ENCODE measurements at regions not wholly inside any gene's neighbourhood (a gene's known extent, or its start where the extent isn't known, plus 50 kb on each side); places are given as distances from the start of the nearest gene placed in this dataset.

GRCh38 chr3:46113608-46114007, 86.3 kb upstream of the XCR1 start:
- DNase-seq (ENCODE audit: low spot score): no peak

DNA sequence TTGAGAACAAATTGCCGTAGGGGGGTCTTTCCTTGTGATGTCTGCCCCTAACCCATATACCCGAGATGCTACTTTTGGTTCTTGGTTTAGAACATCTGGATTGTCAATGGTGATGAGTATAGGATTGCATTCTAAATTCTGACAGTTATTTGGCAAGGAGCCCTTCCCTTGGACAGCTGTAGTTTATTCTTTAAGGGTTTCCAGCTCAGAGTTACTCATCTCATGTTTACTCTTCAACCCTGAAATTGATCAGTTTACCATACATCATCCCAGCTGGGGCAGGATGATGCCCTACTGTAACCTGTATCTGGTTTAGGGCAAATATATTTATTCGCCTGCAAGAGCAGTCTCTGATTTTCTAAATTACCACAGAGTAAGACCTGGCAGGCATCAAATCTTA, 85.7 kb upstream of the XCR1 start:
- DNase-seq (ENCODE audit: low spot score): no peak

DNA sequence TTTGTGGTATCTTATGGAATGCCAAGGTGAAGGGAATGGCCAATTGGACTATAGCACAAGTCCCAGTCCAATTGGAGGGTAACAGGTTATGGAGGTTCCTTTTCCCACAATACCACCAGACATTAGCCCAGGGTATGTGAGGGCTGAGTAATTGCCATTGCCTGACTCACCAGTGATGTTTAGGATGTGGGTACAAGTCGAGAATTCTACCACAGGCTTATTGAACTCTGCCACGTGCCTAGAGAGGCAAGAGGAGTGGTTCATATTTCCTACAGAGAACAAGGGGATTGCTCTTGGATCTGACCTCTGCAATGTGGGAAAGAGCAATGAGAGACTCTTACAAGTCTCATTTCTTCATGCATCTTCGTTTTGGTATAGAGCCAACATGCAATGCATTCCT, 85.0 kb upstream of the XCR1 start:
- DNase-seq (ENCODE audit: low spot score): no peak

GRCh38 chr3:46110701-46111493, 83.6 kb upstream of the XCR1 start:
- peak; percentile 59 for DNase-seq (ENCODE audit: low spot score)

DNA sequence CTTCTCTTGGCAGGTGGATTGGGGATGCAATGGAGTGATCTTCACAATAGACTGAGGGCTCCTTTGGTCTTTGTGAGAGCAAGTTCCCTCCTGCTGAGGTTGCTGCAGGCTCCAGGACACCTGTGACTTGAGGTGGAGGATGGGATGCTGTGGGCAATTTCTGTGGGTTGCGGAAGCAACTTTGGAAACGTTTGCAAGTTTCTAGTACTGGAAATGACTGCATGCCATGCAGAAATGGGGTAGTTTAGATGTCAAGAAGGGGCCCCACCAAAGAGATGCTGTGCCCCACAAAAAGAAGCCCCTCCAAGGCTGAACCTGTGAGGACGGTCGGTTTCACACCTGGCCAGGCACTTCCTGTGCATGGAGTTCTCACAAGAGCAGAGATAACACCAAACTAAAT, 80.4 kb upstream of the XCR1 start:
- no peak for DNase-seq (ENCODE audit: low spot score)

GRCh38 chr3:46105306-46105919, 78.1 kb upstream of the XCR1 start:
- no peak for DNase-seq (ENCODE audit: low spot score)

DNA sequence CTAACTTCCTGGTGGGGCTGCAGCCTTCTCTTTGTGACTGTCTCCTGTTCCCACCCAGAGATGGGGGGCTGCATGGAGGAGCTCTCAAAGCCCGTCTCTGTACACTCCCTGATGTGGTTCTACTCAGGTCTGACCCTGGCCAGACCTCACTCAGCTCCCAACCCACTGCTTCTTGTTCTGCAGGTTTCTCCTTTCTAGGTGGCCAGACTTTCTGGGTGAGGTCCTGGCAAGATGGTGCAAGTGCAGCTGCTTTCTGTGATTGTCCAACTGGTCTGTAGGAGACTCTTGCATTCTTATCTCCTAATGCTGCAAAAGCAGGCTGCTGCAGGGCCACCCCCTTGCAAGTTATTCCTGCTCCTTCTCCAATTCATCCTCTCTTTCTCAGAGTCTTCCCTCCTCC, 77.4 kb upstream of the XCR1 start:
- DNase-seq (ENCODE audit: low spot score): no peak

GRCh38 chr3:46102780-46103130, 75.5 kb upstream of the XCR1 start:
- DNase-seq (ENCODE audit: low spot score): no peak

DNA sequence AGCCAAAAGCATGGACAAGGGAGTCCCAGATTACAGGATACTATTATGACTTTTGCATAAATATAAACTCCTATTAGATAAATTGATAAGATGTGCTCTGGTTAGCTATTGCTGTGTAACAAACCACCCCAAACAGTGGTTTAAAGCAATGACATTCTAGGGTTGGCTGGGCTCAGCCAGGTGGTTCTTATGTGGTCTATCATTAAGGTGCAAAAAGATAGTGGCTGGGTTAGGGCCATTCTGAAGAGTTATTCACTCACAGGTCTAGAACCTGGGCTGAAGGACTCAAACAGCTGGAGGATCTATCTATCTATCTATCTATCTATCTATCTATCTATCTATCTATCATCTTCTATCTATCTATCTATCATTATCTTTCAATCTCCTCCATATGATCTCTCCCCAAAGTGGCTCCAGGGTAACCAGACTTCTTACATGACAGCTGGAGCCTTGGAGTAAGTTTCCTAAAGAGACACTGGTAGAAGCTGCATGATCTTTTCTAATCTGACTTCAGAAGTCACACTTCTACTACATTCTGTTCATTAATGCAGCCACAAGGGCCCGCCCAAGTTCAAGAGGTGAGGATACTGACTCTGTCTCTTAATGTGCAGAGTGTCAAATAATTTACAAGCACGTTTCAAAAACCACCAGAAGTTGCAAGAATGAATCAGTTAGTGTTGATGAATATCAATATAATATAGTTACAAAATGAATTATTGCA, 74.9 kb upstream of the XCR1 start:
- DNase-seq (ENCODE audit: low spot score): no peak

DNA sequence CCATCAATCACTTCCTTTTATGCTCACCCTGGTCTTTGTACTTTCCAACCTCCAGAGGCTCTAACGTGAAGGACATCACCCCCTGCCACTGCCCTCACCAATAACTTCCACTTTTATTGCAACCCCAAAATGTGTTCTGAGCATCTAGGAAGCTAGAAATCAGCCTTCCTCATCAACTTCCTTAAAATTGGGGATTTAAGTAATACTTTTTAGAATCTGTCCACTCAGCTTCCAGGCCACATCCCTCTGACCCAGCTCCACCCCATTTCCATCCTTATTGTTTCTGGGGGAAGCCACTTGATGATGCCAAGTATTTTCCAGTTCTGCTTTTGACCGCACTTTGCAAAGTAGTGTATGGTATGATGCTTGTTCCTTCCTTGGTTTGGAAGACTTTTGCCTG, 73.5 kb upstream of the XCR1 start:
- DNase-seq (ENCODE audit: low spot score): no peak

GRCh38 chr3:46098319-46098761, 71.1 kb upstream of the XCR1 start:
- DNase-seq (ENCODE audit: low spot score): peak; percentile 61

DNA sequence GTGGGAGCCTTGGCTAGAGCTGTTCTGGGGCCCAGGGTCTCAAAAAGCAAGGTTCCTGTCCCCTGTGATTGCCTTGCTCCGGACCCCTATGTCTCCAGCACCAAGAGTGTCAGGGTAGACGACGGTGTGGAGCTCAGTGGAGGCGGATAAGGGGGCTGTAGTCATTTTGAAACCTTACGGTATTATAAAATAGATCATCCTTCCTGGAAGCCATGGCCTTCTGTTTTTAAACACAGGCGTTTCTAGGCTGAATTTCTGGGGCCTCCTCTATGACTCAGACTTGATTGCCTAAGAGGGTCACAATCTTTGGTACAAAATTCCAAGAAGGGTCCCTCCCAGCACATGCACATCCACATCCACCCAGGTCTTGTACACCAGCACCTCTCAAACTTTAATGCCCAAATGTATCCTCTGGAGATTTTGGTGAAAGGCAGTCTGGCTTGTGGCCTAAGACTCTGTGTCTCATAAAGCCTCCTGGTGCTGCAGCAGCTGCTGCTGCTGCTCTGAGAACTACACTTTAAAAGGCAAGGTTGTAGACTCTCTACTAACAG, 70.5 kb upstream of the XCR1 start:
- DNase-seq (ENCODE audit: low spot score): peak; percentile 62

- DNase-seq (ENCODE audit: low spot score): no peak
Observed at GRCh38 chr3:46096781-46097180, 69.5 kb upstream of the XCR1 start.

DNA sequence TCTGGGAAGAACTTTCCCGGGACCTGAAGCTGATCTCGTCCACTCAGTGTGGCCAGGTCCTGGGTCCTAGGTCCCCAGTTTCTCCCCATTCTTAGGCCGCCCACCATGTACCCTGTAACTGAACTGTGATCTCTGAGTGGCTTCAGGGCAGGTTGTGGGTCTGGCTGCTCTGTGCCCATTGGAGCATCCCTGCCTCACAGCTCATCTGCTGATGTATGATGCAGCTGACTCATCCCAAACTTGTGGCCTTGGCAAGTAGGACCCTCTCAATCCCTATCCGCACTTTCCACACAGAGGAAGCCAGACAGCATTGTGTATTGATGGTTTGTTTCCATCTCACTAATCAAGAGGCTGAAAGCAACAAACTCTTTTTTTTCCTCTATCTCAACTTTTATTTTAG, 69.1 kb upstream of the XCR1 start:
- DNase-seq (ENCODE audit: low spot score): no peak

GRCh38 chr3:46095307-46095706, 68.0 kb upstream of the XCR1 start:
- DNase-seq (ENCODE audit: low spot score): no peak

DNA sequence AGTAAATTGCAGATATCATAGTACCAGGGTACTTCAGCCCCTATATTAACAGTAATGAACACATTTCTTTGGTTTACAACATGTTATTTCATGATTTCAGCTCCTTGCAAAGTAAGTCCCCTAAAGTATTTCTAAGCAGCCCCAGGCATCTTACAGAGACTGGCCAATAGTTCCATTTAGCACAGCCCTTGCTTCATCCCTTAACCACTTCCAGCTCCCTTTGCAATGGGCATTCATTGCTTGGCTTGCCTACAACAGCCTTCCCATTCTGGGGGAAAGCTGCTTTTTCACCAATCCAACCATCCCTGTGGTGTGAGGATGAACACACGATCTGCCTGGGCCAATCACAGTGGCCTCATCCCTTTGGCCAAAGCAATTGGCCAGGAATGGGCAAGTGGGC, 67.2 kb upstream of the XCR1 start:
- DNase-seq (ENCODE audit: low spot score): no peak

GRCh38 chr3:46093966-46094365, 66.7 kb upstream of the XCR1 start:
- no peak for DNase-seq (ENCODE audit: low spot score)

DNA sequence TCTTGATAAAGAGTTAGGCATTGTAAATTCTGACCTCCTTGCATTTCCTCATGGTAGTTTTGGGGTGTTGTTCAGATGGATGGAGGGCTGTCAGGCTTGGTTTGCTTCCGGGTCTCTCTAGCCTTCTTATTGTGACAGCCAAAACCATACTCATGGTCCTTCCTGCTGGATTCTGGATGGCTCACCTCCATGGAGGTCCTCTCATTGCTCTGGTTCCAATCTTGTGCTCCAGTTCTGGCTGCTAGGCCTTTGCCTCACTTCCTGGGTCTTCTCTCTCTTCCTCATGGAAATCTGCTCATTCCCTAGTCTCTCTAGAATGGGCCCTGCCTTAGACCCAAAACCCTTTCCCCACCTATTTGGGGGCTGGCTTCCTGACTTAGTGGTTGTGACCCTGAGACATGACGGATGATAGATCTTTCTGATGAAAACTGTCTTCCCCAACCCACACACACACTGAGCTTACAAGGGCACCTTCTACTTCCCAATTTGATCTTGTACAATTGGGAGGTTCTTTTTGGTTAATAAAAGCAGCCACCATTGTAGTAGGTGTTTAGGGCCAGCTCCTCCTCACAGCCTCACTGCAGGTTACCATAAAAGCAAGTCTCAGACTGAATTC, 66.2 kb upstream of the XCR1 start:
- no peak for DNase-seq (ENCODE audit: low spot score)

DNA sequence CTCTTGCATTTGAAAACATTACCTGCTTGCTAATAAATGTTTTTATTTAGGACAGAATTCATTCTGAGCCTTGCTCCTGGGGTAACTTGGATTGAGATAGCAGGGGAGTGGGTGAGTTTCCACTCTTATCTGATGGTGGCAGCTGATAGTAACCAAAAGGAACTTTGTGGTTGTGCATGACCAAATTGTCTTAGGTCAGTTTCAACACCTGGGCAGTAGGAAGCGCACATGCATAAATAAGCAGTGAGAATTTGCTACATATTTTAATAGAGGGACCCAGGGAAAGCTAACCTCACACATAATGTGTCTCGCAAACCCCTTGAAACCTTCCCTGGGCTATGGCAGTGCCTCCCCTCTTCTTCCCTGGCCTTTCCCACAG, 65.4 kb upstream of the XCR1 start:
- no peak for DNase-seq (ENCODE audit: low spot score)

GRCh38 chr3:46091741-46092701, 64.7 kb upstream of the XCR1 start:
- DNase-seq (ENCODE audit: low spot score): no peak

DNA sequence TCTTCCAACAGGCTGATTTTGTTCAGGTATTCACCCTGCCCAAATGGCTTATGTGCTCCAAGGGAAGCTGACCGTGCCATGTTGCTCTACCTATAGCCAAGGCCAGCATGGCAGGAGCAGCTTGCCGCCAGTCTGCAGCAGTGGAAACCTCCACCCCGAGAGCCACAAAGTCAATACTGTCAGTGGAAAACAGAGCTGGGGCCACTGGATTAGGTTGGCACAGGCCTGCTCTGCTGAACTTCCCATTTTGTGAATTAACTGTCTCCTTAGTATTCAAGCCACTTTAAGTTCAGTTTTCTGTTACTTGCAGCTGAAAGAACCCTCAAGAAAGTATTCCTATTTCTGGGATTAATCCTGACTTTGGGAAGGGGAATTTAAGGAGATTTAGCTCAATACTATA, 63.8 kb upstream of the XCR1 start:
- DNase-seq (ENCODE audit: low spot score): no peak

All from AG08395 (cell line).